OCI-LY3 (cell line): ENCODE measurements at regions not wholly inside any gene's neighbourhood (a gene's known extent, or its start where the extent isn't known, plus 50 kb on each side); places are given as distances from the start of the nearest gene placed in this dataset.

Experiments
- H2AFZ ChIP-seq: fragments of 200-600, 300-600 bp; shearing (Covaris generic); 2 replicates; pipeline ENCODE4 v1.6.0; 2014; ENCODE audit warnings: antibody characterized with exemption, low read depth, low read length
- H3K27ac ChIP-seq: fragments of 200-600, 300-600 bp; sonication (generic); 2 replicates; pipeline ENCODE4 v1.5.1; 2014; ENCODE audit warnings: mild to moderate bottlenecking, low read length, moderate library complexity, mixed read lengths
- H3K27me3 ChIP-seq: fragments of 200-600, 300-600 bp; sonication (generic); 2 replicates; pipeline ENCODE4 v1.6.1; 2014; ENCODE audit warnings: low read depth, low read length, mixed read lengths
- H3K36me3 ChIP-seq: fragments of 200-600, 300-600 bp; sonication (generic); replicated peaks from 2 replicates; pipeline ENCODE3; 2014; ENCODE audit warnings: low read depth, low read length, mixed read lengths
- H3K4me1 ChIP-seq: fragments of 300-600, 200-600 bp; sonication (generic); 2 replicates; pipeline ENCODE4 v1.6.1; 2014; ENCODE audit warnings: low read length, mixed read lengths
- H3K4me2 ChIP-seq: fragments of 200-600, 300-600 bp; sonication (generic); 2 replicates; pipeline ENCODE4 v1.6.1; 2014; ENCODE audit warnings: low read length, mixed read lengths
- H3K4me3 ChIP-seq: fragments of 300-600, 200-600 bp; sonication (generic); 2 replicates; pipeline ENCODE4 v1.5.1; 2014; ENCODE audit warnings: antibody characterized with exemption, mild to moderate bottlenecking, low read length, moderate library complexity
- H3K79me2 ChIP-seq: fragments of 300-600, 200-600 bp; shearing (Covaris generic); 2 replicates; pipeline ENCODE4 v1.6.1; 2014; ENCODE audit warnings: mild to moderate bottlenecking, low read length, mixed read lengths
- H3K9ac ChIP-seq: fragments of 300-600, 200-600 bp; shearing (Covaris generic); 2 replicates; pipeline ENCODE4 v1.6.0; 2014; ENCODE audit warnings: mild to moderate bottlenecking, low read length, moderate library complexity
- H3K9me3 ChIP-seq: fragments of 200-600, 300-600 bp; shearing (Covaris generic); 2 replicates; pipeline ENCODE4 v1.6.1; 2014; ENCODE audit warnings: low read length, mixed read lengths; ENCODE audit not compliant: insufficient read depth
- H4K20me1 ChIP-seq: fragments of 200-600, 300-600 bp; sonication (generic); 2 replicates; pipeline ENCODE4 v1.6.1; 2016; ENCODE audit warnings: low read length, mixed read lengths; ENCODE audit not compliant: insufficient read depth
- EZH2phosphoT487 ChIP-seq: fragments of 200-600 bp; shearing (Covaris generic); IDR thresholded peaks from 2 replicates; pipeline ENCODE4 v1.6.1; 2018; ENCODE audit warnings: antibody characterized with exemption, mixed run types, low read depth
- TF ChIP-seq, protein P1 (sequence below): fragments of 200-600, 300-600 bp; sonication (generic); IDR thresholded peaks from 2 replicates; pipeline ENCODE4 v1.5.1; 2014; ENCODE audit warnings: antibody characterized with exemption, low read length, low read depth

DNA sequence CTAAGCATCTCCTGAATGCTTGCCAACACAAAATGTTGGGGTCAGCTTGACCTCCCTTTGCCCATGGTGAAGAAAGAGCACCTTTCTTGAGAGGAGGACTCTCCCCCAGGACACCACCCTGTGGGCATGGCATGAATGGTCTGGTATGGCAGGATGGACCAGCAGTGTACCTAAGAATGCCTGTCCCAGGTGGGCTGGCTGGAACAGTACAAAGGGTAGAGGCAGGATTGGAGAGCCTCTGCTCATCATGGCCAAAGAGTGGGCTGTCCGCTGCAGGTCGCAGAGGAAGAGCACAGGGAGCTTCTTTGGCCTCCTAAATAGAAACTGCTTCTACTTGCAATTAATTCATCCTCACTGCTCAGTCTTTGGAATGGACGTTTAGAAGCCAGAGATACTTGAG is 131.6 kb upstream of the OSMR start:
- Histone ChIP-seq H3K9me3 (no peaks in the 10 kb centered on the region), H3K27me3 (no peaks in the 10 kb centered on the region), H3K79me2 (no peaks in the 10 kb centered on the region), H3K4me2 (no peak overlapping the region), H3K27ac (no peak overlapping the region), H3K9ac (no peak overlapping the region), H2AFZ (no peak overlapping the region), H3K36me3 (no peaks in the 10 kb centered on the region), H4K20me1 (no peaks in the 10 kb centered on the region), H3K4me1 (no peaks in the 10 kb centered on the region), H3K4me3 (no peak overlapping the region)
- TF ChIP-seq, protein P1, sequence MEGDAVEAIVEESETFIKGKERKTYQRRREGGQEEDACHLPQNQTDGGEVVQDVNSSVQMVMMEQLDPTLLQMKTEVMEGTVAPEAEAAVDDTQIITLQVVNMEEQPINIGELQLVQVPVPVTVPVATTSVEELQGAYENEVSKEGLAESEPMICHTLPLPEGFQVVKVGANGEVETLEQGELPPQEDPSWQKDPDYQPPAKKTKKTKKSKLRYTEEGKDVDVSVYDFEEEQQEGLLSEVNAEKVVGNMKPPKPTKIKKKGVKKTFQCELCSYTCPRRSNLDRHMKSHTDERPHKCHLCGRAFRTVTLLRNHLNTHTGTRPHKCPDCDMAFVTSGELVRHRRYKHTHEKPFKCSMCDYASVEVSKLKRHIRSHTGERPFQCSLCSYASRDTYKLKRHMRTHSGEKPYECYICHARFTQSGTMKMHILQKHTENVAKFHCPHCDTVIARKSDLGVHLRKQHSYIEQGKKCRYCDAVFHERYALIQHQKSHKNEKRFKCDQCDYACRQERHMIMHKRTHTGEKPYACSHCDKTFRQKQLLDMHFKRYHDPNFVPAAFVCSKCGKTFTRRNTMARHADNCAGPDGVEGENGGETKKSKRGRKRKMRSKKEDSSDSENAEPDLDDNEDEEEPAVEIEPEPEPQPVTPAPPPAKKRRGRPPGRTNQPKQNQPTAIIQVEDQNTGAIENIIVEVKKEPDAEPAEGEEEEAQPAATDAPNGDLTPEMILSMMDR = no peak
- TF ChIP-seq EZH2phosphoT487 = no peak

DNA sequence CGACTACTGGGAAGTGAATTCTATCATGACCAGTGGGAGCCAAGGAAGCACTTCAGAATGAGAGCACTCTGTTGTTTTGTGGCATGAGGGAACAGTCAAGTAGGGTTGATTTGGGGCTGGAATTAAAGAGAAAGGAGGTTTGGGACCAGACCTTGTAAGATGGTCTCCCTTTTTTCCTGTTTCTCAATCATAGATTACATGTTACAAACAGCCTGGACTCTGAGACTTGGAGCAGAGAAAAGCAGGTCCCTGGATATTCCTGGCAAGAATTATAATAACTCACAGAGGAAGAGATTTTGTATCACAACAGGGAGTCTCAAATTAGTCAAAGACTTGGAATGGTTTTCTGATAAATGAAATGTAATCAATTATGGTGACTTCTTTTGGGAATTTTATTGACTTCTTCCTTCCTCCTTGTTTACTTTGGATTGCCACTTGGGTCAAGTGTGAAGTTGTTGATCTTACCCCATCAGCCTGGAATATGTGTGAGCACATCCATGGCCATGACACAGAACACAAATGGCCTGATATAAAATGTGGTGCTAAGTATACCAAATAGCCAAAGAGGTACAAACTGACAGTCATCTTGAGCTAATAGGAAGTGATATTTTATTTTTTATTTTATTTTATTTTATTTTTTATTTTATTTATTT is 131.0 kb upstream of the OSMR start:
- no peaks in the 10 kb centered on the region for H3K9me3 ChIP-seq
- TF ChIP-seq, protein P1 = no peak
- TF ChIP-seq EZH2phosphoT487 = no peak
- H3K79me2 ChIP-seq = no peaks in the 10 kb centered on the region
- H3K4me3 ChIP-seq = no peak overlapping the region
- H3K36me3 ChIP-seq = no peaks in the 10 kb centered on the region
- no peak overlapping the region for H2AFZ ChIP-seq
- H3K4me1 ChIP-seq = no peaks in the 10 kb centered on the region
- H4K20me1 ChIP-seq = no peaks in the 10 kb centered on the region
- H3K4me2 ChIP-seq = no peak overlapping the region
- no peak overlapping the region for H3K27ac ChIP-seq
- no peaks in the 10 kb centered on the region for H3K27me3 ChIP-seq
- no peak overlapping the region for H3K9ac ChIP-seq

DNA sequence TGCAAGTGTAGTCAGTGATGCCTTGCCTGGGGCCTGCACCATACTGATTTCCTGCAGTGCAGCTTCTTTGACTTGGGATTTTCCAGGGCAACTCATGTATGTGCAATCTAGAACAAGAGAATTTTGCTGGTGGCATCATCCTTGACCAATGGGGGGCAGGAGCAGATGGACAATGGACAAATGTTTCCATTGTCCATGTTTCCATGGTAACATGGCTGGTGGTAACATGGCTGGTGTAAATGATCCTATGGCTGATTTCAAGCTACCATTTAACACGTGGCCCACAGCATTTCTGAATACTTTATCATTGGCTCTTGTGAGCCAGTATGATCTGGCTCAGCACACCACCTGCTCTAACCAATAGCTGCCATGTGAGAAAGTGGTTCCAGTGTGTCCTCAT is 130.1 kb upstream of the OSMR start:
- TF ChIP-seq EZH2phosphoT487 = no peak
- TF ChIP-seq, protein P1 = no peak
- Histone ChIP-seq H3K9ac (no peak overlapping the region), H4K20me1 (no peaks in the 10 kb centered on the region), H3K4me1 (no peaks in the 10 kb centered on the region), H3K79me2 (no peaks in the 10 kb centered on the region), H3K9me3 (no peaks in the 10 kb centered on the region), H3K27me3 (no peaks in the 10 kb centered on the region), H3K4me3 (no peak overlapping the region), H3K27ac (no peak overlapping the region), H3K4me2 (no peak overlapping the region), H3K36me3 (no peaks in the 10 kb centered on the region), H2AFZ (no peak overlapping the region)

DNA sequence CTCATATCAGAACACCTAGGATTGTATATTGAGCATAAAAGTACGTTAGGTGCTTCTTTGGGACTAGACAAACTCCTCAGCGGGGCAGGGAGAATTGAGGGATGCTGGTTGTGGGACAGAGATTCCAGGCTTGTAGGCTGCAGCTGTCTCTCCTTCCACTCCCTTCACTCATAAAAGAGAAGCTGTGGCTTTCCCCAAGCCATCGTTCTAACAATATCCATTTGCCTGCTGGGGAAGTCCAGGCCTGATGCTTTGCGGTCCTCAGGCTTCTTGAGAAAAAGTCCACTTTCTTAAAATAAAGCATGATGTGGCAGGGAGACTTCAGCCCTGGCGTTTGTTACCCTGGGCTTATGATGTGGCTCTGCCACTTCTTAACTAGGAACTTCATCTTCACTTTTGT is 129.3 kb upstream of the OSMR start:
- Histone ChIP-seq H3K4me3 (no peak overlapping the region), H3K36me3 (no peaks in the 10 kb centered on the region), H3K4me2 (no peak overlapping the region), H3K27ac (no peak overlapping the region), H3K79me2 (no peaks in the 10 kb centered on the region), H3K4me1 (no peaks in the 10 kb centered on the region), H2AFZ (no peak overlapping the region), H3K27me3 (no peaks in the 10 kb centered on the region), H3K9me3 (no peaks in the 10 kb centered on the region), H3K9ac (no peak overlapping the region), H4K20me1 (no peaks in the 10 kb centered on the region)
- TF ChIP-seq EZH2phosphoT487 = no peak
- TF ChIP-seq, protein P1 = no peak
